OCI-LY3 (cell line): ENCODE measurements at regions not wholly inside any gene's neighbourhood (a gene's known extent, or its start where the extent isn't known, plus 50 kb on each side); places are given as distances from the start of the nearest gene placed in this dataset.

ENCODE experiments used
- CTCF ChIP-seq: fragments of 200-600, 300-600 bp; sonication (generic); IDR thresholded peaks from 2 replicates; pipeline ENCODE4 v1.5.1; 2014; ENCODE audit warnings: antibody characterized with exemption, low read length, low read depth
- EZH2phosphoT487 ChIP-seq: fragments of 200-600 bp; shearing (Covaris generic); IDR thresholded peaks from 2 replicates; pipeline ENCODE4 v1.6.1; 2018; ENCODE audit warnings: antibody characterized with exemption, mixed run types, low read depth

- TF ChIP-seq CTCF, result no peak
- no peak for TF ChIP-seq EZH2phosphoT487
Measured at GRCh38 chr13:109875746-109876145, 89.4 kb upstream of the IRS2 start.
